ENCODE measurements at regions not wholly inside any gene's neighbourhood (a gene's known extent, or its start where the extent isn't known, plus 50 kb on each side); places are given as distances from the start of the nearest gene placed in this dataset.

DNA sequence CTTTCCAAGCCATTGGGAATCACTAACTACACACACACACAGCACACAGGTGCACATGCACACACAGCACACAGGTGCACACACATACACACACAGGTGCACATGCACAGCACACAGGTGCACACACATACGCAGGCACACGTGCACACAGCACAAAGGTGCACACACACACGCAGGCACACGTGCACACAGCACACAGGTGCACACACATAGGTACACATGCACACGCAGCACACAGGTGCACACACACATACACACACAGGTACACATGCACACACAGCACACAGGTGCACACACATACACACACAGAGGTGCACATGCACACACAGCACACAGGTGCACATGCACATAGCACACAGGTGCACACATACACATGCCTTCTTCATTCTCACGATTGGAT, 80.9 kb downstream of the HMX1 start:
- TF ChIP-seq, protein P1, sequence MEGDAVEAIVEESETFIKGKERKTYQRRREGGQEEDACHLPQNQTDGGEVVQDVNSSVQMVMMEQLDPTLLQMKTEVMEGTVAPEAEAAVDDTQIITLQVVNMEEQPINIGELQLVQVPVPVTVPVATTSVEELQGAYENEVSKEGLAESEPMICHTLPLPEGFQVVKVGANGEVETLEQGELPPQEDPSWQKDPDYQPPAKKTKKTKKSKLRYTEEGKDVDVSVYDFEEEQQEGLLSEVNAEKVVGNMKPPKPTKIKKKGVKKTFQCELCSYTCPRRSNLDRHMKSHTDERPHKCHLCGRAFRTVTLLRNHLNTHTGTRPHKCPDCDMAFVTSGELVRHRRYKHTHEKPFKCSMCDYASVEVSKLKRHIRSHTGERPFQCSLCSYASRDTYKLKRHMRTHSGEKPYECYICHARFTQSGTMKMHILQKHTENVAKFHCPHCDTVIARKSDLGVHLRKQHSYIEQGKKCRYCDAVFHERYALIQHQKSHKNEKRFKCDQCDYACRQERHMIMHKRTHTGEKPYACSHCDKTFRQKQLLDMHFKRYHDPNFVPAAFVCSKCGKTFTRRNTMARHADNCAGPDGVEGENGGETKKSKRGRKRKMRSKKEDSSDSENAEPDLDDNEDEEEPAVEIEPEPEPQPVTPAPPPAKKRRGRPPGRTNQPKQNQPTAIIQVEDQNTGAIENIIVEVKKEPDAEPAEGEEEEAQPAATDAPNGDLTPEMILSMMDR (IDR thresholded peaks at IDR 0.05; ENCODE audit: low read depth, low read length): no peak
- Histone ChIP-seq H3K9me3 (ENCODE audit: severe bottlenecking) (no peaks in the 10 kb centered on the region), H3K36me3 (no peaks in the 10 kb centered on the region), H3K27me3 (ENCODE audit: insufficient read depth, low read depth, severe bottlenecking) (no peaks in the 10 kb centered on the region), H3K4me3 (ENCODE audit: low read depth, low read length) (no peak overlapping the region), H3K27ac (no peak overlapping the region)
- no peak for DNase-seq

DNA sequence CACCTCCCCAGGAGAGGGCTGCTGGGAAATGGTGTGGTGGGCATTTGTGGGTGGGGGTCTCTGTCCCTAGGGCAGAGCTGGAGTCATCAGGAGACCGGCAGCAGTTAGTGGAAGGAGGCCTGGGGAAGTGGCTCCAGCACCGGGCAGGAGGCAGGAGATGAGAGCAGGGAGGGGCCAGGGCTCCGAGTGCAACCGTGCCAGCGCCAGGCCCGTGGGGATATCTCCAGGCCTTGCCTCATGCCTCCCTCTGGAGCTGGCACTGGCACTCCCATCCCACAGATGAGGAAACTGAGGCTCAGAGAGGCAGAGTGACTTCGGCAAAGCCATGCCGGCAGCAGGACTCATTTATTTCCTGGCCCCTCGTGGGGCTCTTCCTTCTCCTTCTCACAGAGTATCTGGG, 83.5 kb downstream of the HMX1 start:
- no peak overlapping the region for H3K4me3 ChIP-seq (ENCODE audit: low read depth, low read length)
- no peaks in the 10 kb centered on the region for H3K9me3 ChIP-seq (ENCODE audit: severe bottlenecking)
- H3K36me3 ChIP-seq: no peaks in the 10 kb centered on the region
- DNase-seq: no peak
- TF ChIP-seq, protein P1 (IDR thresholded peaks at IDR 0.05; ENCODE audit: low read depth, low read length): no peak
- no peaks in the 10 kb centered on the region for H3K27me3 ChIP-seq (ENCODE audit: insufficient read depth, low read depth, severe bottlenecking)
- H3K27ac ChIP-seq: no peak overlapping the region

DNA sequence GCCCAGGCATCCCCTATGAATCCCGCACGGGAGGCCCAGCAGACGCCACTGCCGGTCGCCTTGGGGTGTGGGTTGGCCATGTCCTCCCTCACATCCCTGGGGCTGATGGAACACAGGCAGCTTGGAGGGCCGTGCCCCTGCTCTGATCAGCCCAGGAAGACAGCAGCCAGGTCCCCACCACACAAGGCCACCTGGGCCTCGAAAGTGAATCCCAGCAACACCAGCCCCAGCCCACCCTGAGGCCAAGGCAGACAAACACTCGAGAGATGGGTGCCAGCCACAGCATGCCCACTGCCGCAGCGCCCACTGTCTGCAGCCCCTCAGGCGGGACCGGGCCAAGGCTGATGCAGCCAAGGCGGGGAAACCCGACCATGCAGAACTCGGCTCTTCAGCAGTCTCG, 85.5 kb downstream of the HMX1 start:
- Histone ChIP-seq H3K27me3 (ENCODE audit: insufficient read depth, low read depth, severe bottlenecking) (no peaks in the 10 kb centered on the region), H3K36me3 (no peaks in the 10 kb centered on the region), H3K27ac (no peak overlapping the region), H3K4me3 (ENCODE audit: low read depth, low read length) (no peak overlapping the region), H3K9me3 (ENCODE audit: severe bottlenecking) (no peaks in the 10 kb centered on the region)
- DNase-seq: no peak
- TF ChIP-seq, protein P1 (IDR thresholded peaks at IDR 0.05; ENCODE audit: low read depth, low read length): no peak

DNA sequence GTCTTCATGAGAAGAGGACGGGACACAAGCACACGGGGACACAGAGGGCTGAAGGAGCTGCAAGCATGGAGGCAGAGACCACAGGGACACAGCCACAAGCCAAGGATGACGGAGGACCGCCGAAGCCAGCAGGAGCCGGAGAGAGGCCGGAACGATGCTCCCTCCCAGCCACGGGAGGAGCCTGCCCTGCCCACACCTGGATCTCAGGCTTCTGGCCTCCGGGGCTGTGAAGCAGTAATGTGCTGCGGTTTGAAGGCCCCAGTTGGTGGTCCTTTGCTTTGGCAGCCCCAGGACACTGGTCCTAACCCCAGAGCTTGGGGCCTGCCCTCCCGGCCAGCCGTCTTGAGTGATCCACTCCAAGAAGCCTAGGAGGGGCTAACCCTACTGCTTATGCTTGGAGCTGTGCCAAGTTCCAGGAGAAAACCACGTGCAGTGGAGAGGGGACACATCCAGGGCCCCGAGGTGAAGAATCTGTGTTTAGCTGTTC, 85.9 kb downstream of the HMX1 start:
- TF ChIP-seq, protein P1 (IDR thresholded peaks at IDR 0.05; ENCODE audit: low read depth, low read length): no peak
- Histone ChIP-seq H3K4me3 (ENCODE audit: low read depth, low read length) (no peak overlapping the region), H3K27me3 (ENCODE audit: insufficient read depth, low read depth, severe bottlenecking) (no peaks in the 10 kb centered on the region), H3K36me3 (no peaks in the 10 kb centered on the region), H3K27ac (no peak overlapping the region), H3K9me3 (ENCODE audit: severe bottlenecking) (no peaks in the 10 kb centered on the region)
- no peak for DNase-seq

DNA sequence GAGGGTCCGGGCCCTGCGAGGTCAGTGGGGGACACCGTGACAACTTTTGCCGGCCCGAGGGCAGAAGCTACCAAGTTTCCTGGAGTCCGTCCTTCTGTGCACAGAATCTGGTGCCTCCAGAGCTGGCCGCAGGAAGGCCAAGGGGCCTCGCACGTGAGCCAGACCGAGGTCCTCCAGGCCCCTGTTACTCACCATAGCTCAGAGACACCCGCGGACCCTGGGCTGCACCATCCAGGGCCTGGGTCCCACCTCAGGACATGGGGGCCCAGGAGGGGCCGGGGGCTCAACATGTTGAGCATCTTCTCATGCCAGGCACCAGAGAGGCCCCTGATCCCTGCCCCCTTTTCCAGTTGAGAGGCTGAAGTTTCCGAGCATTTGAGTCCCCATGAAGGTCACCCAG, 87.9 kb downstream of the HMX1 start:
- no peak overlapping the region for H3K27ac ChIP-seq
- no peak for DNase-seq
- no peaks in the 10 kb centered on the region for H3K27me3 ChIP-seq (ENCODE audit: insufficient read depth, low read depth, severe bottlenecking)
- H3K9me3 ChIP-seq (ENCODE audit: severe bottlenecking): no peaks in the 10 kb centered on the region
- H3K4me3 ChIP-seq (ENCODE audit: low read depth, low read length): no peak overlapping the region
- H3K36me3 ChIP-seq: no peaks in the 10 kb centered on the region
- TF ChIP-seq, protein P1 (IDR thresholded peaks at IDR 0.05; ENCODE audit: low read depth, low read length): no peak

DNA sequence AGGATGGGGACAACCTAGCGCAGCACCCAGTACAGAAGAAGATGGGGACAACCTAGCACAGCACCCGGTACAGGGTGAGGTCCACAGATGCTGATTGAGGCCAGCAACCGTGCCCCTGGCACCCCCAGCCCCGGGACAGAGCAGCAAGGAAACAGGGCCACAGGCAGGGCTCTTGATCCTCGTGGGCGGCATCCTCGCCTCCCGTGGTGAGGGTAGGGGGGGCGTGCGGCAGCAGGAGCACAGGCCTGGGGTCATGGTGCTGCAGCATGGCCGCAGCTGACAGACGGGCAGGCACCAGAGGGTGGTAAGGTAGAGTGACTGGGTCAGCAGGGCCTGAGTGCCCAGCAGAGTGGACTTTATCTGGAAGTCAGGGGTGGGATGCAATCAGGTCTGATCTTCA, 89.5 kb downstream of the HMX1 start:
- TF ChIP-seq, protein P1 (IDR thresholded peaks at IDR 0.05; ENCODE audit: low read depth, low read length): no peak
- no peak overlapping the region for H3K27ac ChIP-seq

More for the DNA sequence above, 89.5 kb downstream of the HMX1 start:
- Histone ChIP-seq H3K36me3 (no peaks in the 10 kb centered on the region), H3K9me3 (ENCODE audit: severe bottlenecking) (no peaks in the 10 kb centered on the region), H3K27me3 (ENCODE audit: insufficient read depth, low read depth, severe bottlenecking) (no peaks in the 10 kb centered on the region), H3K4me3 (ENCODE audit: low read depth, low read length) (no peak overlapping the region)
- DNase-seq: no peak

Data from WERI-Rb-1 (cell line).